ENCODE measurements at regions not wholly inside any gene's neighbourhood (a gene's known extent, or its start where the extent isn't known, plus 50 kb on each side); places are given as distances from the start of the nearest gene placed in this dataset.

- Histone ChIP-seq H3K4me3 (no peak overlapping the region), H3K9me3 (no peaks in the 10 kb centered on the region), H3K4me1 (no peaks in the 10 kb centered on the region), H3K27ac (no peak overlapping the region), H3K36me3 (no peaks in the 10 kb centered on the region), H3K27me3 (no peaks in the 10 kb centered on the region)
- WGBS, 2 donors (ENCODE audit: low coverage in 1 of 2): 82 to 100% methylated on average over 1 of the region's 1 CpG
- TF ChIP-seq, protein P1, sequence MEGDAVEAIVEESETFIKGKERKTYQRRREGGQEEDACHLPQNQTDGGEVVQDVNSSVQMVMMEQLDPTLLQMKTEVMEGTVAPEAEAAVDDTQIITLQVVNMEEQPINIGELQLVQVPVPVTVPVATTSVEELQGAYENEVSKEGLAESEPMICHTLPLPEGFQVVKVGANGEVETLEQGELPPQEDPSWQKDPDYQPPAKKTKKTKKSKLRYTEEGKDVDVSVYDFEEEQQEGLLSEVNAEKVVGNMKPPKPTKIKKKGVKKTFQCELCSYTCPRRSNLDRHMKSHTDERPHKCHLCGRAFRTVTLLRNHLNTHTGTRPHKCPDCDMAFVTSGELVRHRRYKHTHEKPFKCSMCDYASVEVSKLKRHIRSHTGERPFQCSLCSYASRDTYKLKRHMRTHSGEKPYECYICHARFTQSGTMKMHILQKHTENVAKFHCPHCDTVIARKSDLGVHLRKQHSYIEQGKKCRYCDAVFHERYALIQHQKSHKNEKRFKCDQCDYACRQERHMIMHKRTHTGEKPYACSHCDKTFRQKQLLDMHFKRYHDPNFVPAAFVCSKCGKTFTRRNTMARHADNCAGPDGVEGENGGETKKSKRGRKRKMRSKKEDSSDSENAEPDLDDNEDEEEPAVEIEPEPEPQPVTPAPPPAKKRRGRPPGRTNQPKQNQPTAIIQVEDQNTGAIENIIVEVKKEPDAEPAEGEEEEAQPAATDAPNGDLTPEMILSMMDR (IDR thresholded peaks at IDR 0.05): no peak
- TF ChIP-seq POLR2AphosphoS5 (IDR thresholded peaks at IDR 0.05) (no peak), EP300 (IDR thresholded peaks at IDR 0.05; ENCODE audit: low read depth) (no peak)
- DNase-seq: no peak
- intact Hi-C loops (cut with DNase I; ENCODE audit: low total_unique reads) (no loop called here), in situ Hi-C loops (cut with MboI; ENCODE audit: low pct_ligation_motif_present in 1 of 4, low pct_unique_long_range_greater_than_20kb in 1 of 4, low sequenced_read_pairs in 3 of 4) (loop anchor here in 1 of 4 donors (10.0 kb wide), 1 partner anchor 142 kb away; no protein-coding TSS in a partner anchor)
These were observed 54.2 kb upstream of the MCOLN3 start for GRCh38 chr1:85102479-85102878.
